ENCODE measurements at regions not wholly inside any gene's neighbourhood (a gene's known extent, or its start where the extent isn't known, plus 50 kb on each side); places are given as distances from the start of the nearest gene placed in this dataset.

DNA sequence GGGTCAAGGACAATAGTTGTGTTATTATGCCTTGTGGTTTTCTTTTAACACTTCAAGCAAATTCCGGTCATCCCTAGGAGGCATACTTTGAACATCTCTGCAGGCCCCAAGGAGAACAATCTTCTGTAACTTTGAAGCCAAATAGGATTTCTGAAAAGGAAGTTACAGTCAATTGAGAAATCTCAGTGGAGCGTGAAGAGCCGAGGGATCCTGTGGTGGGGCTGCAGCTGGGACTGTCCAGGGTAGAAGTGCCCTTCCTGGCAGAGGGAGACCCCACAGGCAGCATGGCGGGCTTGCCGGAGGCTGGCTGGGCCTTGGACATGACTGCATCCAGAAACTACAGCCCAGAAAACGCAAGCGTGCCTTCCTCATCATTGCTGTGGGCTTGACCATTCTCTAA lies 179.7 kb downstream of the PTPN20 start:
- TF ChIP-seq, protein P1, sequence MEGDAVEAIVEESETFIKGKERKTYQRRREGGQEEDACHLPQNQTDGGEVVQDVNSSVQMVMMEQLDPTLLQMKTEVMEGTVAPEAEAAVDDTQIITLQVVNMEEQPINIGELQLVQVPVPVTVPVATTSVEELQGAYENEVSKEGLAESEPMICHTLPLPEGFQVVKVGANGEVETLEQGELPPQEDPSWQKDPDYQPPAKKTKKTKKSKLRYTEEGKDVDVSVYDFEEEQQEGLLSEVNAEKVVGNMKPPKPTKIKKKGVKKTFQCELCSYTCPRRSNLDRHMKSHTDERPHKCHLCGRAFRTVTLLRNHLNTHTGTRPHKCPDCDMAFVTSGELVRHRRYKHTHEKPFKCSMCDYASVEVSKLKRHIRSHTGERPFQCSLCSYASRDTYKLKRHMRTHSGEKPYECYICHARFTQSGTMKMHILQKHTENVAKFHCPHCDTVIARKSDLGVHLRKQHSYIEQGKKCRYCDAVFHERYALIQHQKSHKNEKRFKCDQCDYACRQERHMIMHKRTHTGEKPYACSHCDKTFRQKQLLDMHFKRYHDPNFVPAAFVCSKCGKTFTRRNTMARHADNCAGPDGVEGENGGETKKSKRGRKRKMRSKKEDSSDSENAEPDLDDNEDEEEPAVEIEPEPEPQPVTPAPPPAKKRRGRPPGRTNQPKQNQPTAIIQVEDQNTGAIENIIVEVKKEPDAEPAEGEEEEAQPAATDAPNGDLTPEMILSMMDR (IDR thresholded peaks at IDR 0.05): no peak
- no peak for TF ChIP-seq POLR2A (IDR thresholded peaks at IDR 0.05)
